ENCODE measurements at regions not wholly inside any gene's neighbourhood (a gene's known extent, or its start where the extent isn't known, plus 50 kb on each side); places are given as distances from the start of the nearest gene placed in this dataset.

DNA sequence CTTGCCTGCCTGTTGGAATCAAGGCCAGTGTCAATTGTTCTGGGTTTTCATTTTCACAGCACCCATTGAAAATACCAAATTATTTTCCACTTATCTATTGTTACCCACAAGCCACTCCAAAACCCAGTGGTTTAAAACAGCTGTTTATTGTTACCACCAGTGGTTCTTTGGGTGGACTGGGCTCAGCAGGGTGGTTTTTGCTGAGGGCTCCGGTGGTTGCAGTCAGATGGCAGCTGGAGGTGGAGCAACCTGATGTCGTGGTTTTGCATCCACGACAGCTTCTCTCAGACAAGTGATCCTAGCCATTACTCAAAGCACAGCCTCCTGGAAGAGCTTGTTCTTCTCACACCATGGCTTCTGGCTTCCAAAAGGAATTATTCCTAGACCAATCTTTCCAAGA lies 235.1 kb upstream of the ADARB2 start:
- DNase-seq: no peak

DNA sequence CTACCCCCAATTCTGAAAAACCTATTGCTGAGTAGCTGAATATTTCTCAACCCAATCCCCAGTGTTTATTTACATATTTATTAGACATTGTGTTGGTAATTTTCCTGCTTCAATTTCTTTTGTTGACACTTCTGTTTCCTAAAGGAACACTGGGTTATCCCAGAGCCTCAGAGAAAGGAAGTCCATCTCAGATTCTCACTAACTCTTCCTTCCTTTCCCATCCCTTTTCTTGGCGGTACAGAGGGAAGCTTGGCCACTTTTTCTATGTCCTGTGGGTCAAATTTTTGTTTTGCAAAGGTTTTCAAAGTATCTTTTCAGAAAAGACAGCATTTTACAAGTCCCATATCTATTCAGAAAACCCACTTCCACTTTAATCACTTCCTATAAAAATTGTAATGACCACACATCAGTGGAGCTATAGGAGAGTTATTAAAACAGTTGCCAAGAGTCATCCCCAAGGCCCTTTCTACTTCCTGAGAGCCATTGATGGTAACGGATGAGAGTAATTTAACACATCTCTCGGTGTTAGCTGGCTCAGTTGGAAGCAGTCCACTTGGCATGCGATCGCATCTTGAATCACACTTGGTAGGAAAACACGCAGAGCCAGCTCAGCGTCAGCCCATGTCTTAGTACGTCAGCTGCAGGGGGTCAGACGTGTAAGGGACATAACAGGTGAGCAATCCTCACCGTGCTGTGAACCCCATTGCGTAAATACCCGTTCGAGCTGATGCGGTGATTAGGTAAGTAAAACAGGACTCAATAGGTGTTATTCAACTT lies 231.1 kb upstream of the ADARB2 start:
- no peak for DNase-seq

DNA sequence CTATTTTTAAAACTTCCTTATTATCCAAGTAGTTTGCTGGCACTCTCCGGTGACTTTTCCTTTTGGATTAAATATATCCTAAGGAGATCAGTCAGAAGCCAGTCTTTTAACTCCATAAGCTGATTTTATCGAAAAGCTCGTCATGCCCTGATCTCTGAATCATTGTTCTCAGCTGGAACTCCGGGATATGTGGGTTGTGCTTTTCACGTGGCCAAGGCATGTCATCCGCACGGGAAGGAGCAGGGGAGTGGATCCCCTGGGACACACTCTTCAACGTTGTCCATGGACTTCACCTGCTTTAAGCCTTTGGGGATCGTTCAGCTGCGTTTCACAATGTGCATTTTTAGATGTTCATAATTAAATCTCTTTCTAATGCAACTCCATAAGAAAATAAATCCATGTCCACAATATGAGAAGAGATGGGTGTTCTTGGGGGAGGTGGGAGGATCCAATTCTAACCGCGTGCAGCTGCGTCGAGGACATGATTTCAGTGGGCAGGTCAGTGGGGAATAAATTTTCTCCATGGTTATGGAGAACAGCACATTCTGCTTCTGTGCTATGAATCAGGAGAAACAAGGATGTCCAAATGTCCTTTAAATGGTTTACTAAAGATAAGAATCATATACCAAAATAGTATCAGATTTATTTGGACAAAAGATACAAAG lies 229.5 kb upstream of the ADARB2 start:
- DNase-seq: no peak

- DNase-seq: no peak
These were observed 227.2 kb upstream of the ADARB2 start for GRCh38 chr10:1964476-1964875.

DNA sequence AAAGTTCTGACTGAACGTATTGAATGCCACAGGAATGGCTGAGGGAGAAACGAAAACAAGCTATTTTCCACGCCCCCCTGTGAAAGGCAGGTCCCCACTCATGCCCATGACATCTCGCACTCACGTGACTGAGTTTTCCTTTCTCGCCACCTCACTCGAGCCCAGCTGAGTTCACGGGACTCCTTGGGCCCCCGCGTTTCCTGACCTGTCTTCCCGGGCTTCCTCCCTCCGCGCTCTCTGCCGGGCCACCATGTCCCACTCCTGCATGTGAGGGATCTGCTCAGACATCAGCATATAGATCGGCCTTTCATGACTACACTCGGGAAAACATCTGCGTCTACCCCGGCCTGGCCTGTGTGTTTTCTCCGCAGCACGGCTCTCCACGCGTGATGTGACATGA lies 226.0 kb upstream of the ADARB2 start:
- no peak for DNase-seq

DNA sequence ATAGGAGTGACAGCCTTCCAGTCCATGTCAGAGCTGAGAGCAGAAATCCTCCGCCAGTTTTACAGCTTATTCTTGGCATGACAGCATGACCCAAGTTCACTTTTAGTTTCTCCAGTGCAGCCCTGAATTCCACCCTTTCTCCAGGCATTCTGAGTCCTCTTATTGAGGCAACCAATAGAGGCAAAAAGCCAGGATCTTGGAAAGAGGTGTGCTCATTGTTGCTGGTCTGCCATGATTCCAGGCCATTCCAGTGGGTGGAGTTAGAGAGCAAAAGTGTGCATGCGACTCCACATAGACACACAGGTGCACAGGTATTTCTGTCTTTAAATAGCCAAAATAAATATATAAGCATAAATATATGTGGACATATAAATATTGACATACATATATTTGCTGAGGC lies 224.7 kb upstream of the ADARB2 start:
- DNase-seq: no peak

GRCh38 chr10:1960982-1961381 lies 223.7 kb upstream of the ADARB2 start:
- DNase-seq: no peak

- DNase-seq: no peak
These were observed 219.7 kb upstream of the ADARB2 start for GRCh38 chr10:1957057-1957456.

DNA sequence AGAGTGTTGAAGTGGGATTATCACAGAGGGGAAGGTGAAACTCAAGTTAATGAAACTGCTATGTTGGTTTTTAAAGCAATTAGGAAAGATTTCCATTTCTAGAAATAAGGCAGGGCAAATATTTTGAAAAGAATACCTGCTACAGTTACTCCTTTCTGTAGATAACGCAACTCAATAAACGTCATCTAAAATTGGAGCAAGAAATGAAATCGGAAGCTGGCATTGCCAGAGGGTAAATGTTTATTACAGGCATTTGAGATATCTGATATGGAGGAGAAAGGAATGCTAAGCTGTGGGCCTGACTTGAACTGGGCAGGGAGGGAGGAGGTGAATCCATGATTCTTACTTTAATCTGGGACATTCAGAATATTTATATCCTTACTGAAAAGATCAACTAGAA lies 217.0 kb upstream of the ADARB2 start:
- DNase-seq: no peak

DNA sequence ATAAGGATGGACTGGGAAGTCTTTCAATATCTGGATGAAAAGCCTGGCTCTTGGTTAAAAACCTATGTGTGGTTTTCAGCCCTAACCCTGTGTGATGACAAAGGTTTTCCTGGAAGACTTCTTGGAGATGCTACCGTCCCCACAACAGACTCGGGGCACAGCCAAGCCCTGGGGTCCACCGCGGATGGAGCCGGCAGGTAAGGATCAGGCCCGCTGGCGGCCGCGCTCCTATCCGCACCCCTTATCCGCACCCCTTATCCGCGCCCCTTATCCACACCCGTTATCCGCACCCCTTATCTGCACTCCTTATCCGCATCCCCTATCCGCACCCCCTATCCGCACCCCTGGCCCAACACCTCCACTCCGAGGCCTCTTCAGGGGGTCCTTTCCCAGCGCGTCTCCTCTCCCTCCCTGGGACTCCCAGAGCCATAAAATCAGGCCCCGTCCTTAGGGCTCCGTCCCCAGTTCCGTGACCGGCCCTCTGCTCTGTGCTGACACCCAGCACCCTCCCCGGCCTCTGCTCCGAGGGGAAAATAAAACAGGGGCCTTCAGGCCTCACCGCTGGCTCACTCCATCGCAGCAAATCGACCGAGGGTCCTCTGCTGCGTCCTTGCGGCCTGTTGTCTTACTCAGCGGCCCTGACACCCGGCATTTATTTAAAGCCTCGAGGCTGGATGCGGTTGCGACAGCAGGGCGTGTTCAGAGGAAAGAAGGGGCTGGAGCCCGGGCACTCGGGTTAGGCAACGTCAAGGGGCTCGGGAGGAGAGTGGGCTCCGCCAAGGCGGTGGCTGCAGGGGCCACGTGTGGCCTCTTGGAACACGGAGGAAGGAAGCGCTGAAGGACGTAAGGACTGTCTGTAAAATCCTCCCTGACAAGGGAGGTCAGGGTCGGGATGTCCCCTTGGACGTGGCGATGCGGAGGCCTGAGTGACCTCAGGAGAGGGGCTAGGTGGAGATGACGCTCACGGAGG lies 215.1 kb upstream of the ADARB2 start:
- no peak for DNase-seq

GRCh38 chr10:1950803-1951495 lies 213.6 kb upstream of the ADARB2 start:
- DNase-seq: no peak

GRCh38 chr10:1947464-1948003 lies 210.2 kb upstream of the ADARB2 start:
- DNase-seq: no peak

DNA sequence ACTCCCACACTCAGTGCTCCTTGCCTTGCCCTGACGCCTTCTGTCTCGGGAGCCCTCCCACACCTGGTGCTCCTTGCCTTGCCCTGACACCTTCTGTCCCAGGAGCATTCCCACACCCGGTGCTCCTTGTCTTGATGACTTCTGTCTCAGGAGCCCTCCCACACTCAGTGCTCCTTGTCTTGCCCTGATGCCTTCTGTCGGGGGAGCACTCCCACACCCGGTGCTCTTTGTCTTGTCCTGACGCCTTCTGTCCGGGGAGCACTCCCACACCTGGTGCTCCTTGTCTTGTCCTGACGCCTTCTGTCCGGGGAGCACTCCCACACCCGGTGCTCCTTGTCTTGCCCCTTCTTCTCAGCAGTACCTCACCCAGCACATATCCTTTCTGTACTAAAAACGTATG lies 207.2 kb upstream of the ADARB2 start:
- no peak for DNase-seq

- DNase-seq: no peak
These were observed 205.2 kb upstream of the ADARB2 start for GRCh38 chr10:1942478-1942877.

- DNase-seq: no peak
These were observed 201.7 kb upstream of the ADARB2 start for GRCh38 chr10:1939016-1939415.

GRCh38 chr10:1938317-1938716 lies 201.0 kb upstream of the ADARB2 start:
- no peak for DNase-seq

DNA sequence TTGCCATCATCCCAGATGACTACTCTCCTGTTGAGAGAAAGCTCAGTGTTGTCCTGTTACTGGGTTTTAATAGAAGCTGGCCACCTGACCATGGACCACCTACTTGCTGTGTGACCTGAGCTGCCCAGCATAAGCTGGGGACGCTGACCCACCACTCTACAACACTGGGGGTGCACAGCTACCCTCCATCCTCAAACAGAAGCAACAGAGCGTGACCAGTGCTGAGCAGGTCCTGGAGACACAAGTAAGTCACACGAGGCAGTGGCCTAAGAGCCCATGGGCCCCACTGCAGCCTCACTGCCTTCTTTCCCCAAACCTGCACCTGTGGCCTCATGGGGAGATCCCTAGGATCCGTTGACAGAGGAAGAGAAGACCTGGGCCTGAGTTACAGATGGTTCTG lies 198.6 kb upstream of the ADARB2 start:
- DNase-seq: no peak

DNA sequence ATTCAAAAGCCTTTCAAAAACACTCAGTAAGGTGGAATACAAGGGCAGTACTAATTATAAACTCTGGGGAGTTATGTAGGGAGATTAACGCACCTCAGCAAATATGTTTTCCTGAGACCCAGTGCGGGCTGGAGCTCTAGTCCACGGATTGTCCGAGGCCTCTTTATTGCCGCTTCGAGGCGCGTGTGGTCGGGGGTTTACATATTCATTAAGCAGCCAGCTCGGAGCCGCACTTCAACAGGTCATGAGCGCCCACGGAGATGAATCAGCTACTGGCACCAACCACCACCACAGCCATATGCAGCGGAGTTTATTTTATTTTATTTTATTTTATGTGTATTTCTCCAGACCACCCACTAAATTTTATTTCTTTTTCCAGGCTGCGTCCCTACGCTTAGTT lies 195.9 kb upstream of the ADARB2 start:
- DNase-seq: no peak

DNA sequence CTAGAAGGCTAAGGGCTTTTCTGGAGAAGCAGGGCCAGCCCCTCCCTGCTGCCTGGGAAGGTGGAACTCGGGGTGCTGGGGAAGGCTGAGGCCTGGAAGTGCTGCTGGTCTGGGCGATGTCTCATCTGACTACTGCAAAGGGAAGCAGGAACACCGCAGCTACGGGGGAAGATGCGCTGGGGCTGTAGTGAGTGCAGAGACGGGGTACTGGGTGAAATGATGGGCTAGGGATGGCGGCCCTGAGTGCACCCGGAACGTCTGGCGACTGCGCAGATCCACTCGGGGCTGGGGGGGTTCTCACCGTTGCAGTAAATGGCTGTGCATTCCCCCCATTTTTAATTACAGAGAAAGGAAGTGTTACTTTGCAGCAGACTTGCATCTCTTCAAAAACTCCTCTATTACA lies 195.4 kb upstream of the ADARB2 start:
- no peak for DNase-seq

DNA sequence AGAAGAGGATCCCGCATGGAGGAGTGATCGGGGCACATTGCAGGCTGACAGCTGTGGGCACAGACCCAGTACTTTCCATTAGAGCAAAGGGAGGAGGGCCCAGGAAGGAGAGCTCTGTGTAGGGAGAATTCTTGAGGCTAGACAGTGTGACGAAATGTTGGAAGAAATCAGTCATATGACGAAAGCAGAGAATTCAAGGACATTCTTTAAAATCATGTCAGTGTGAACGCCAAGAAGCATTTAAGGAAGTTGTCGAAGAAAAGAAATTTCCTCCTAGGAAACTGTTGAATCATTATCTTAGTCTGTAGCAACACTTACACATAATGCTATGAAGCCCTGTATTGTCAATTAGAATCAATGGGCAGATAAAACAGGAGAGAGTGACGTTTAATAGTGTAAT lies 191.3 kb upstream of the ADARB2 start:
- no peak for DNase-seq

DNA sequence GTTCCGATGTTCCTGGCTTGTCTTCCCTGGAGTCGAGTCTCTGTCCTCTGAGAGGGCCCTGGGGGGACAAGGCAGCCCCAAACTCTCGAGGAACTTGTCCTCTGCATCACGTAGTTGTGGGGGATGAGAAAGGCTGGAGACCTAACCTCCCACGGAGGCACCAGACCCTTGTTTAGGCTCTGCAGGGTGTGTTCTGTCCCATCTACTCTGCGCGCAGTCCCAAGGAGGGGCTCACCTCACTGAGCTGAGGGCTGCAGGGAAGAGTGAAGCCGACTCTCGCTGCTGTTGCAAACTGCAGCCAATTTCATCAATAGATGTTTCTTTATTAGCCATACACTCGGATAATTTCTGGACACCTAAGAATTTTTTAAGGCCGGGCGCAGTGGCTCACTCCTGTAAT lies 186.7 kb upstream of the ADARB2 start:
- DNase-seq: no peak

DNA sequence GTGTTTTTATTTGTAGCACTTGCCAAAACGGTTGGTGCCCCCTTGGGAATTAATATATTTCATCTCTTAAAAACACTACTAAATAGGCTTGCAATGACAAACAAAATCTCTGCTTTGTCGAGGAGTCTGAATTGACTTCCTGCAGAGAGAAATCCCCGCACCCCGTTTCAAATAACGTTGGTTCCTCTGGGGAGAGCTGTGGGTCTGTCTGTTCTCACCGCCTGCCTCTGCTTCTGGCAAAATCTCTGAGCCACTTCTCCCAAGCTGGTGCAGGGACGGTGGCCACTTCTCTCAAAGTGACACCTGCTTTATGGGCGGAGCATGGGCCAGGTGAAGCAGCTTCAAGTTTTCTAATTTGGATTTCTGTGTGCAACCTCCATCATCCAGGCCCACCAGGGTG lies 186.3 kb upstream of the ADARB2 start:
- no peak for DNase-seq

DNA sequence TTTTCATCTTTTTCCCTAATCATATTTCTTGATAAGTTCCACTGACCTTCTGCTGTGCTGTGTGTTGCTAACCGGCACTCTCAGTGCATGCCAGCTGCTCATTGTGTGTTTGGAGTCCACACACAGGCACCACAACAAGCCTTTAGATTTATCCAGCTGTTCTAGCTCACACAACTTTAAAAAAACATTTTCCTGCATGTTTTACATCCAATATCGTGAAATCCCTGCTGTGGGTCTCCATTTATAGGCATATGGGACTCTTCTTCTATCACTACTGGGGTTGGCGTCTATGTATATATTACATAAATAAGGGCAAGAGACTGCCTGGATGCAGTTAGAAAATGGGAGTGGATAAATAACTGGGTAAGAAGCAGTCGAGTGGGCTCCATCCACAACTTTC lies 183.6 kb upstream of the ADARB2 start:
- no peak for DNase-seq

All from DMS 273 treated with DMSO at 0.1 percent for 48 hours (cell line).